Keratinocyte (primary cell): ENCODE measurements at regions not wholly inside any gene's neighbourhood (a gene's known extent, or its start where the extent isn't known, plus 50 kb on each side); places are given as distances from the start of the nearest gene placed in this dataset.

Experiments
- DNase-seq: peaks from one replicate; pipeline ENCODE4 v3.0.0-alpha.2; 2011; ENCODE audit warnings: low read depth, missing footprints, low spot score
- FAIRE-seq: peaks from 2 replicates; lab custom pipeline; 2011; peaks lifted over from hg19 to GRCh38; lab: Jason Lieb, UNC
- H2AFZ ChIP-seq: 2 replicates; pipeline ENCODE4 v1.6.0; 2012; ENCODE audit warnings: low read length, control low read depth, inconsistent platforms; ENCODE audit not compliant: control insufficient read depth
- H3K27ac ChIP-seq: 2 replicates; pipeline ENCODE4 v1.5.1; 2011; ENCODE audit warnings: low read length; ENCODE audit not compliant: control insufficient read depth, insufficient read depth
- H3K27me3 ChIP-seq: 3 replicates; pipeline ENCODE4 v1.6.0; 2011; ENCODE audit warnings: low read length; ENCODE audit not compliant: control insufficient read depth, insufficient read depth; ENCODE audit errors: extremely low read depth
- H3K36me3 ChIP-seq, 2 experiments: 2 replicates in 1 of 2; 3 replicates in 1 of 2; pipeline ENCODE4 v1.5.1; 2011; ENCODE audit warnings: low read length in 2 of 2, mild to moderate bottlenecking in 1 of 2; ENCODE audit not compliant: control insufficient read depth in 2 of 2, insufficient read depth in 2 of 2; ENCODE audit errors: extremely low read depth in 1 of 2
- H3K4me1 ChIP-seq: 3 replicates; pipeline ENCODE4 v1.5.1; 2011; ENCODE audit warnings: low read length; ENCODE audit not compliant: control insufficient read depth, insufficient read depth; ENCODE audit errors: extremely low read depth
- H3K4me2 ChIP-seq: 3 replicates; pipeline ENCODE4 v1.6.0; 2011; ENCODE audit warnings: low read depth, low read length; ENCODE audit not compliant: control insufficient read depth, insufficient read depth; ENCODE audit errors: extremely low read depth
- H3K4me3 ChIP-seq, 3 experiments: fragments of 200-600 bp in 1 of 3; sonication (generic) in 1 of 3; 2 replicates in 2 of 3; 3 replicates in 1 of 3; pipeline ENCODE4 v1.5.1; 2011 to 2016; ENCODE audit warnings: low read length in 3 of 3, mild to moderate bottlenecking in 3 of 3, control low read depth in 2 of 3, inconsistent platforms in 1 of 3, low read depth in 1 of 3, mixed read lengths in 1 of 3, mixed run types in 1 of 3, moderate library complexity in 1 of 3; ENCODE audit not compliant: control insufficient read depth in 2 of 3, insufficient read depth in 2 of 3; ENCODE audit errors: extremely low read depth in 1 of 3
- H3K79me2 ChIP-seq: 2 replicates; pipeline ENCODE4 v1.6.0; 2012; ENCODE audit warnings: low read length; ENCODE audit not compliant: control insufficient read depth, insufficient read depth
- H3K9ac ChIP-seq: 3 replicates; pipeline ENCODE4 v1.6.0; 2011; ENCODE audit warnings: low read length; ENCODE audit not compliant: control insufficient read depth, insufficient read depth; ENCODE audit errors: extremely low read depth
- H3K9me1 ChIP-seq: 3 replicates; pipeline ENCODE4 v1.6.0; 2011; ENCODE audit warnings: low read length; ENCODE audit not compliant: control insufficient read depth, insufficient read depth; ENCODE audit errors: extremely low read depth
- H3K9me3 ChIP-seq: 2 replicates; pipeline ENCODE4 v1.5.1; 2012; ENCODE audit warnings: low read depth, low read length; ENCODE audit not compliant: control insufficient read depth
- H4K20me1 ChIP-seq: 3 replicates; pipeline ENCODE4 v1.6.0; 2011; ENCODE audit warnings: low read length; ENCODE audit not compliant: control insufficient read depth, insufficient read depth; ENCODE audit errors: extremely low read depth
- CTCF ChIP-seq, 3 experiments: IDR thresholded peaks in 1 of 3; conservative IDR thresholded peaks in 1 of 3; optimal IDR thresholded peaks in 1 of 3; 2 replicates in 2 of 3; 3 replicates in 1 of 3; pipeline versions ENCODE3 to v1.5.1; 2011; ENCODE audit warnings: low read length in 3 of 3, mild to moderate bottlenecking in 3 of 3, moderate library complexity in 2 of 3, control low read depth in 1 of 3, inconsistent platforms in 1 of 3; ENCODE audit not compliant: insufficient read depth in 2 of 3; ENCODE audit errors: extremely low read depth in 1 of 3
- EZH2 ChIP-seq: IDR thresholded peaks from one replicate; pipeline ENCODE4 v1.6.1; 2012; ENCODE audit warnings: inconsistent platforms, mild to moderate bottlenecking, low read length, moderate library complexity
- dilution Hi-C: fragments of 300-500 bp; cut with MboI; formaldehyde crosslinking; loops from one replicate; pipeline ENCODE4 v1.7.0; 2020; ENCODE audit warnings: low sequenced_read_pairs; ENCODE audit not compliant: extremely low pct_ligation_motif_present

GRCh38 chr4:177125656-177126055 is 184.0 kb upstream of the NEIL3 start:
- Histone ChIP-seq H3K27ac (peak overlapping the region; percentile 2), H2AFZ (peak overlapping the region; percentile 58), H3K36me3 (no peaks in the 10 kb centered on the region), H3K4me3 (no peak overlapping the region), H3K79me2 (no peaks in the 10 kb centered on the region), H3K4me1 (peaks cover 35% of the 10 kb centered on the region), H3K9ac (no peak overlapping the region), H3K9me3 (peaks cover 3% of the 10 kb centered on the region), H4K20me1 (no peaks in the 10 kb centered on the region), H3K27me3 (no peaks in the 10 kb centered on the region), H3K4me2 (peak overlapping the region; percentile 2), H3K9me1 (no peaks in the 10 kb centered on the region)
- FAIRE-seq (peak; percentile 77), DNase-seq (no peak)
- dilution Hi-C loops = no loop called here
- no peak for TF ChIP-seq CTCF (optimal IDR thresholded peaks at IDR 0.05 in 1 of 3, IDR thresholded peaks at IDR 0.05 in 1 of 3, conservative IDR thresholded peaks at IDR 0.05 in 1 of 3; ENCODE audit: extremely low read depth in 1 of 3, insufficient read depth in 2 of 3, low read length in 3 of 3)
- TF ChIP-seq EZH2 = no peak

- peaks cover 35% of the 10 kb centered on the region for H3K4me1 ChIP-seq
- dilution Hi-C loops = no loop called here
Measured at GRCh38 chr4:177127658-177128057, 182.0 kb upstream of the NEIL3 start.

More at GRCh38 chr4:177127658-177128057, 182.0 kb upstream of the NEIL3 start:
- Histone ChIP-seq H3K4me2 (peak overlapping the region; percentile 42), H3K9me1 (no peaks in the 10 kb centered on the region), H3K9me3 (peaks cover 3% of the 10 kb centered on the region), H3K79me2 (no peaks in the 10 kb centered on the region), H3K36me3 (no peaks in the 10 kb centered on the region), H3K9ac (no peak overlapping the region), H2AFZ (peak overlapping the region; percentile 55), H3K4me3 (no peak overlapping the region), H3K27ac (peak overlapping the region; percentile 32), H3K27me3 (no peaks in the 10 kb centered on the region), H4K20me1 (no peaks in the 10 kb centered on the region)
- TF ChIP-seq CTCF (optimal IDR thresholded peaks at IDR 0.05 in 1 of 3, IDR thresholded peaks at IDR 0.05 in 1 of 3, conservative IDR thresholded peaks at IDR 0.05 in 1 of 3; ENCODE audit: extremely low read depth in 1 of 3, insufficient read depth in 2 of 3, low read length in 3 of 3) (no peak), EZH2 (no peak)
- FAIRE-seq (peak; percentile 57), DNase-seq (no peak)
